GM23338 (cell line): ENCODE measurements at regions not wholly inside any gene's neighbourhood (a gene's known extent, or its start where the extent isn't known, plus 50 kb on each side); places are given as distances from the start of the nearest gene placed in this dataset.

Experiments used
- CREB1 ChIP-seq: fragments of 250-450 bp; sonication (Bioruptor Pico); IDR thresholded peaks from 2 replicates; pipeline ENCODE4 v1.5.0; 2020; ENCODE audit warnings: low read depth, mild to moderate bottlenecking, moderate library complexity
- CTCF ChIP-seq, 2 experiments: fragments of 200-600 bp in 1 of 2; sonication (generic) in 1 of 2; conservative IDR thresholded peaks; 2 replicates each; pipeline versions ENCODE4 v1.5.1 to v1.6.1; 2016 to 2017; ENCODE audit warnings: antibody characterized with exemption in 2 of 2, low read depth in 2 of 2, mild to moderate bottlenecking in 2 of 2, moderate library complexity in 1 of 2
- ETS1 ChIP-seq: IDR thresholded peaks from 2 replicates; pipeline ENCODE4 v1.6.1; 2016; ENCODE audit warnings: antibody characterized with exemption
- EZH2 ChIP-seq: fragments of 200-600 bp; sonication (generic); IDR thresholded peaks from one replicate; pipeline ENCODE4 v1.8.0; 2017; ENCODE audit warnings: antibody characterized with exemption, mild to moderate bottlenecking, low read depth; ENCODE audit not compliant: unreplicated experiment
- EZH2phosphoT487 ChIP-seq: fragments of 200-600 bp; sonication (generic); IDR thresholded peaks from one replicate; pipeline ENCODE4 v1.8.1; 2018; ENCODE audit warnings: antibody characterized with exemption; ENCODE audit not compliant: unreplicated experiment
- JUNB ChIP-seq: IDR thresholded peaks from one replicate; pipeline ENCODE4 v1.6.1; 2016; ENCODE audit warnings: antibody characterized with exemption; ENCODE audit not compliant: unreplicated experiment
- POLR2AphosphoS5 ChIP-seq: IDR thresholded peaks from 2 replicates; pipeline ENCODE4 v1.6.1; 2016; ENCODE audit warnings: antibody characterized with exemption, low read depth
- REST ChIP-seq: IDR thresholded peaks from one replicate; pipeline ENCODE4 v1.6.1; 2018; ENCODE audit warnings: antibody characterized with exemption; ENCODE audit not compliant: unreplicated experiment
- STAT1 ChIP-seq: IDR thresholded peaks from one replicate; pipeline ENCODE4 v1.6.1; 2016; ENCODE audit warnings: antibody characterized with exemption; ENCODE audit not compliant: unreplicated experiment
- ZNF114 ChIP-seq: fragments of 250-450 bp; sonication (Bioruptor Pico); IDR thresholded peaks from 2 replicates; pipeline ENCODE4 v1.5.0; 2020; ENCODE audit warnings: mild to moderate bottlenecking, moderate library complexity
- ZNF331 ChIP-seq: fragments of 250-450 bp; sonication (Bioruptor Pico); IDR thresholded peaks from 2 replicates; pipeline ENCODE4 v1.5.0; 2020; ENCODE audit warnings: low read depth, mild to moderate bottlenecking, moderate library complexity
- ZNF462 ChIP-seq: fragments of 250-450 bp; sonication (Bioruptor Pico); IDR thresholded peaks from 2 replicates; pipeline ENCODE4 v1.5.0; 2020; ENCODE audit warnings: mild to moderate bottlenecking, moderate library complexity

- TF ChIP-seq CTCF (conservative IDR thresholded peaks at IDR 0.05; ENCODE audit: low read depth in 2 of 2) (peak; percentile 64 to 76), REST (no peak), POLR2AphosphoS5 (no peak), EZH2 (no peak), CREB1 (no peak), STAT1 (no peak), ETS1 (no peak), JUNB (no peak), EZH2phosphoT487 (no peak), ZNF114 (CRISPR knock-in tag) (no peak), ZNF462 (CRISPR knock-in tag) (no peak), ZNF331 (CRISPR knock-in tag) (no peak)
These were observed 360.4 kb downstream of the SEC14L1 start for GRCh38 chr17:77501101-77501566.
